Vagina (tissue), 2 donors: ENCODE measurements at regions not wholly inside any gene's neighbourhood (a gene's known extent, or its start where the extent isn't known, plus 50 kb on each side); places are given as distances from the start of the nearest gene placed in this dataset.

Experiments used
- DNase-seq, 2 donors: peaks; one replicate each; pipeline ENCODE4 v3.0.0-alpha.2; 2017; ENCODE audit errors: extremely low spot score in 2 of 2
- H3K27ac ChIP-seq: fragments of 200-600 bp; sonication (generic); one replicate; pipeline ENCODE4 v1.5.1; 2019
- H3K27me3 ChIP-seq: fragments of 200-600 bp; sonication (generic); one replicate; pipeline ENCODE4 v1.5.1; 2019
- H3K36me3 ChIP-seq, 2 donors: fragments of 200-600 bp; sonication (generic); one replicate each; pipeline ENCODE4 v1.5.1; 2017 to 2019
- H3K4me1 ChIP-seq: fragments of 200-600 bp; sonication (generic); one replicate; pipeline ENCODE4 v1.5.1; 2019
- H3K4me3 ChIP-seq, 2 donors: fragments of 200-600 bp; sonication (generic); 1 replicate in 1 of 2; 2 replicates in 1 of 2; pipeline ENCODE4 v1.5.1; 2016 to 2019
- H3K9me3 ChIP-seq: fragments of 200-600 bp; sonication (generic); one replicate; pipeline ENCODE4 v1.5.1; 2019
- CTCF ChIP-seq, 3 experiments: fragments of 450-650 bp in 2 of 3; fragments of 200-600 bp in 1 of 3; sonication (generic) in 1 of 3; IDR thresholded peaks; one replicate each; pipeline ENCODE4 v1.5.1; 2017 to 2019; ENCODE audit warnings: antibody characterized with exemption in 3 of 3, mild to moderate bottlenecking in 2 of 3, moderate library complexity in 2 of 3
- POLR2A ChIP-seq, 2 donors: fragments of 450-650 bp; IDR thresholded peaks; one replicate each; pipeline ENCODE4 v1.6.1; 2017; ENCODE audit warnings: antibody characterized with exemption in 2 of 2, mild to moderate bottlenecking in 2 of 2, moderate library complexity in 2 of 2
- POLR2AphosphoS5 ChIP-seq, 2 donors: sonication (generic); formaldehyde crosslinking; IDR thresholded peaks; one replicate each; pipeline ENCODE4 v1.9.0; 2017; ENCODE audit warnings: antibody characterized with exemption in 2 of 2, mild to moderate bottlenecking in 2 of 2, low read depth in 1 of 2; ENCODE audit not compliant: insufficient read depth in 1 of 2
- intact Hi-C: fragments of 100-400 bp; cut with DNase I; formaldehyde crosslinking; loops from one replicate; pipeline ENCODE4 v1.15.1; 2023

GRCh38 chr16:59424714-59425273, 690.7 kb upstream of the GOT2 start:
- no peaks in the 10 kb centered on the region for H3K27me3 ChIP-seq
- no peak for DNase-seq
- TF ChIP-seq CTCF (IDR thresholded peaks at IDR 0.05) (no peak), POLR2AphosphoS5 (IDR thresholded peaks at IDR 0.05; ENCODE audit: insufficient read depth in 1 of 2, low read depth in 1 of 2) (no peak), POLR2A (IDR thresholded peaks at IDR 0.05) (no peak)
- H3K9me3 ChIP-seq, result no peaks in the 10 kb centered on the region
- H3K36me3 ChIP-seq, result no peaks in the 10 kb centered on the region
- no peak overlapping the region for H3K27ac ChIP-seq
- H3K4me3 ChIP-seq, result no peak overlapping the region
- intact Hi-C loops, result no loop called here
- H3K4me1 ChIP-seq, result no peaks in the 10 kb centered on the region

GRCh38 chr16:59411961-59412841, 678.1 kb upstream of the GOT2 start:
- no peaks in the 10 kb centered on the region for H3K9me3 ChIP-seq
- no peaks in the 10 kb centered on the region for H3K4me1 ChIP-seq
- no peaks in the 10 kb centered on the region for H3K27me3 ChIP-seq
- H3K27ac ChIP-seq, result no peak overlapping the region
- DNase-seq, result no peak
- H3K4me3 ChIP-seq, result no peak overlapping the region
- TF ChIP-seq POLR2AphosphoS5 (IDR thresholded peaks at IDR 0.05; ENCODE audit: insufficient read depth in 1 of 2, low read depth in 1 of 2), result no peak
- TF ChIP-seq CTCF (IDR thresholded peaks at IDR 0.05), result no peak
- TF ChIP-seq POLR2A (IDR thresholded peaks at IDR 0.05), result no peak
- H3K36me3 ChIP-seq, result no peaks in the 10 kb centered on the region
- intact Hi-C loops, result no loop called here

- intact Hi-C loops, result no loop called here
- Histone ChIP-seq H3K4me1 (no peaks in the 10 kb centered on the region), H3K27me3 (no peaks in the 10 kb centered on the region), H3K4me3 (no peak overlapping the region), H3K9me3 (no peaks in the 10 kb centered on the region), H3K36me3 (no peaks in the 10 kb centered on the region), H3K27ac (no peak overlapping the region)
- TF ChIP-seq POLR2AphosphoS5 (IDR thresholded peaks at IDR 0.05; ENCODE audit: insufficient read depth in 1 of 2, low read depth in 1 of 2), result no peak
- no peak for TF ChIP-seq CTCF (IDR thresholded peaks at IDR 0.05)
- TF ChIP-seq POLR2A (IDR thresholded peaks at IDR 0.05), result no peak
- no peak for DNase-seq
Measured at GRCh38 chr16:59410451-59410850, 676.3 kb upstream of the GOT2 start.

GRCh38 chr16:59405802-59406201, 671.7 kb upstream of the GOT2 start:
- Histone ChIP-seq H3K4me3 (no peak overlapping the region), H3K4me1 (no peaks in the 10 kb centered on the region), H3K27me3 (no peaks in the 10 kb centered on the region), H3K9me3 (no peaks in the 10 kb centered on the region), H3K36me3 (no peaks in the 10 kb centered on the region), H3K27ac (no peak overlapping the region)
- intact Hi-C loops, result no loop called here
- TF ChIP-seq POLR2A (IDR thresholded peaks at IDR 0.05), result no peak
- TF ChIP-seq CTCF (IDR thresholded peaks at IDR 0.05), result no peak
- no peak for TF ChIP-seq POLR2AphosphoS5 (IDR thresholded peaks at IDR 0.05; ENCODE audit: insufficient read depth in 1 of 2, low read depth in 1 of 2)
- no peak for DNase-seq

GRCh38 chr16:59404509-59404908, 670.4 kb upstream of the GOT2 start:
- no peak overlapping the region for H3K4me3 ChIP-seq
- no peak overlapping the region for H3K27ac ChIP-seq
- H3K9me3 ChIP-seq, result no peaks in the 10 kb centered on the region
- H3K4me1 ChIP-seq, result no peaks in the 10 kb centered on the region
- intact Hi-C loops, result no loop called here
- no peaks in the 10 kb centered on the region for H3K27me3 ChIP-seq
- TF ChIP-seq POLR2AphosphoS5 (IDR thresholded peaks at IDR 0.05; ENCODE audit: insufficient read depth in 1 of 2, low read depth in 1 of 2) (no peak), POLR2A (IDR thresholded peaks at IDR 0.05) (no peak), CTCF (IDR thresholded peaks at IDR 0.05) (no peak)
- no peaks in the 10 kb centered on the region for H3K36me3 ChIP-seq
- DNase-seq, result no peak
